ENCODE measurements at regions not wholly inside any gene's neighbourhood (a gene's known extent, or its start where the extent isn't known, plus 50 kb on each side); places are given as distances from the start of the nearest gene placed in this dataset.
"Not testable (repeated sequence)": the region's sequence is repeated elsewhere in the genome, so short reads cannot be mapped to it uniquely, and the experiment has no call there.

DNA sequence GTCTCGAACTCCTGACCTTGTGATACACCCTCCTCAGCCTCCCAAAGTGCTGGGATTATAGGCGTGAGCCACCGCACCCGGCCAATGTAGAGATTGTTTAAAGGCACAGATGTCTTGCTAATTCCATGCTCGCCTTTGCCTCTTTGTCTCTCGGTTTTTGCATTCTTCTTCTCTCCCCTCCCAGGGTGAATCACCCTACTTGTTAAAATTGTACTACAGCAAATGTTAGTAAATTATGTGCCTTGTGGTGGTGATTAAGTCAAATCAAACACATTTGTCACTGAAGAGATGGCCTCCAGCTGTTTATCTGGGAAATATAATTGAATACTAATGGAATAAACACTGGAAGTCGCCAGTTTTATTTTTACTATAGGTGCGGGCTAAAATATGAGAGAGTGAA, 384.4 kb upstream of the AUTS2 start:
- Mint-ChIP-seq H3K27ac (ENCODE audit: low read depth) (no peak overlapping the region), H3K27me3 (peaks cover 6% of the 10 kb centered on the region), H3K4me3 (no peak overlapping the region), H3K36me3 (ENCODE audit: insufficient read depth) (no peaks in the 10 kb centered on the region), H3K4me1 (no peaks in the 10 kb centered on the region), H3K9me3 (no peaks in the 10 kb centered on the region)
- ATAC-seq (replicated peaks; ENCODE audit: extremely low read depth, poor library complexity, severe bottlenecking) (no peak), DNase-seq (ENCODE audit: low spot score in 2 of 2) (no peak)

DNA sequence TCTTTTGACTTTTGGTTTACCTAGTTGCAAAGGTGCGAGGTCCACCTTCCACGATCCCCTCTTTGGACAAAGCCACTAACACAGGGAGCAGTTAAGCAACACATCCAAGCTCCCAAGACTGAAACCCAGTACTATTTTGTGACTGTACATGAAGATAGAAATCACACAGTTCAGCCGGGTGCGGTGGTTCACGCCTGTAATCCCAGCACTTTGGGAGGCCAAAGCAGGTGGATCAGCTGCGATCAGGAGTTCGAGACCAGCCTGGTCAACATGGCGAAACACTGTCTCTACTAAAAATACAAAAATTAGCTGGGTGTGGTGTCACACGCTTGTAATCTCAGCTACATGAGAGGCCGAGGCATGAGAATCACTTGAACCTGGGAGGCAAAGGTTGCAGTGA, 382.8 kb upstream of the AUTS2 start:
- H3K36me3 Mint-ChIP-seq (ENCODE audit: insufficient read depth); H3K9me3 Mint-ChIP-seq; H3K4me1 Mint-ChIP-seq; H3K4me3 Mint-ChIP-seq; H3K27me3 Mint-ChIP-seq; ATAC-seq (replicated peaks; ENCODE audit: extremely low read depth, poor library complexity, severe bottlenecking); H3K27ac Mint-ChIP-seq (ENCODE audit: low read depth); DNase-seq (ENCODE audit: low spot score in 2 of 2): not testable (repeated sequence)

DNA sequence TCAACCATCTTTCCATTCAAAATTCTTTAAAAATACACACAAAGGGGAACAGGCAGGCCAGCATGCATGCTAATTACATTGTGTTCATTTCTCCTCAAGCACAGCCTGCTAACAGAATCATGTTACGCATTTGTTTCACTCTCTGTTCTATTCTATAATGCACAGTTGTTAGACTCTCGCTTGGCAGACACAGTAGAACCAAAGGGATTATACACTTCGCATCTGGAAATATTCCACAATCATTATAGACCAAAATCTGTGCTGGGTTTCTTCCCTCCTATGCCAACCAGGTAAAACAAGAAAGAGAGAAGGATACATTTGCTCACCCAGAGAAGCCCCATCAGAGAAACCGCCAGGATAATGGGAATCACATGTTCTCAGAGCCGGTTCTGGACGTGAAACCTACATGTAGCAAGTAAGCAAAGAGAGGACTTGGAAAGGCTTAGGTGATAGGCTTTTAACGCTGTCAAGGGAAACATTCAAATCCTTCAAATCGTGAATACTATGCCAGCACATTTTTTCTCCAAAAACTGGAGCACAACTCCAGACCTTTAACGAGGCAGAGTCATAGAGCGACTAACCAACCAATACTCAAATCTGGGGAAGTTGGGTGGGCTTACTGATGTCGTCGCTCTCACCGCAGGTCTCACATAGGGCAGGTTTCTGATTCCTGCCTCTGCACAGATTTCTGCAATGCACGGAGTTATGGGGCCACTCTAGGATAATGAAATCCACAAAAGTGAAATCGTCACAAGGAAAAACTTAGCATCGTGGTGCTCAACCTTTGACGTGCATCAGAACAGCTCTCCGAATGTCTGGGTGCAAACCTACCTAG, 380.5 kb upstream of the AUTS2 start:
- no peak overlapping the region for H3K4me3 Mint-ChIP-seq
- no peaks in the 10 kb centered on the region for H3K36me3 Mint-ChIP-seq (ENCODE audit: insufficient read depth)
- DNase-seq (ENCODE audit: low spot score in 2 of 2) (no peak), ATAC-seq (replicated peaks; ENCODE audit: extremely low read depth, poor library complexity, severe bottlenecking) (no peak)
- H3K27ac Mint-ChIP-seq (ENCODE audit: low read depth) = no peak overlapping the region
- no peaks in the 10 kb centered on the region for H3K27me3 Mint-ChIP-seq
- H3K4me1 Mint-ChIP-seq = no peaks in the 10 kb centered on the region
- H3K9me3 Mint-ChIP-seq = no peaks in the 10 kb centered on the region

DNA sequence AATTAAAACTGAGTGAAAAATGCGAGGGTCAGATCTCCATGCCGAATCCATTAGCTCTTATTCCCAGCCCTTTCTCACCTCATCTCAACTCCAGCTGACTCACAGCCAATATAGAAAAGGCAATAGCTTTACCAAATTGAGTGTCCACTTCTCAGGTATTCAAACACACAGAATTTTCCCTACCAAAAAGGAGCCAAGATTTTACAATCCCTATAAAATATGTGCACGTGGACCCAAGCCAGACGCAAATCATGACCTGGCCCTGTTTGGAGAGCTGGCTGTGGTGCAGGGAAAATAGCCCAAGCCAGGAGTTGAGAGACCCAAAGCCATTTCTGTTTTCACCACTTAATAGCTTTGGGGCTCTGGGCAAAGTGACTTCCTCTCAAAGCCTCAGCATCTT, 379.7 kb upstream of the AUTS2 start:
- Mint-ChIP-seq H3K27me3 (no peaks in the 10 kb centered on the region), H3K4me1 (no peaks in the 10 kb centered on the region), H3K36me3 (ENCODE audit: insufficient read depth) (no peaks in the 10 kb centered on the region), H3K9me3 (no peaks in the 10 kb centered on the region), H3K4me3 (no peak overlapping the region), H3K27ac (ENCODE audit: low read depth) (no peak overlapping the region)
- no peak for ATAC-seq (replicated peaks; ENCODE audit: extremely low read depth, poor library complexity, severe bottlenecking)
- DNase-seq (ENCODE audit: low spot score in 2 of 2) = no peak

DNA sequence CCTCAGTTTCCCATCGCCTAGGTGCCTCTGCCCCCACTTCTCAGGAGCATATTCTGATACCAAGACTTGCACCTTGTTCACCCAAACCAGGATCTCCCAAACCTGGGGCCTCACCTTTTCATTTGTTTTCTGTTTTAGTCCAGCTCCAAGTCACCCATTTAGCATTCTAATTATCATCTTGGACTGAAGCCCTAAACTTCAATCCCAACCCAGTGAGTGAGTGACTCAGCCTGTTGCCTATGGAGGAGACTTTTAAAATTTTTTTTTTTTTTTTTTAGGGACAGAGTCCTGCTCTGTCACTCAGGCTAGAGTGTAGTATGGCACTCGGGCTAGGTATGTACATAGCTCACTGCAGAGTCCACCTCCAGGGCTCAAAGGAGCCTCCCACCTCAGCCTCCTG, 378.9 kb upstream of the AUTS2 start:
- Mint-ChIP-seq H3K9me3 (no peaks in the 10 kb centered on the region), H3K27me3 (no peaks in the 10 kb centered on the region), H3K4me3 (no peak overlapping the region), H3K4me1 (no peaks in the 10 kb centered on the region), H3K27ac (ENCODE audit: low read depth) (no peak overlapping the region), H3K36me3 (ENCODE audit: insufficient read depth) (no peaks in the 10 kb centered on the region)
- ATAC-seq (replicated peaks; ENCODE audit: extremely low read depth, poor library complexity, severe bottlenecking) = no peak
- DNase-seq (ENCODE audit: low spot score in 2 of 2) = no peak

DNA sequence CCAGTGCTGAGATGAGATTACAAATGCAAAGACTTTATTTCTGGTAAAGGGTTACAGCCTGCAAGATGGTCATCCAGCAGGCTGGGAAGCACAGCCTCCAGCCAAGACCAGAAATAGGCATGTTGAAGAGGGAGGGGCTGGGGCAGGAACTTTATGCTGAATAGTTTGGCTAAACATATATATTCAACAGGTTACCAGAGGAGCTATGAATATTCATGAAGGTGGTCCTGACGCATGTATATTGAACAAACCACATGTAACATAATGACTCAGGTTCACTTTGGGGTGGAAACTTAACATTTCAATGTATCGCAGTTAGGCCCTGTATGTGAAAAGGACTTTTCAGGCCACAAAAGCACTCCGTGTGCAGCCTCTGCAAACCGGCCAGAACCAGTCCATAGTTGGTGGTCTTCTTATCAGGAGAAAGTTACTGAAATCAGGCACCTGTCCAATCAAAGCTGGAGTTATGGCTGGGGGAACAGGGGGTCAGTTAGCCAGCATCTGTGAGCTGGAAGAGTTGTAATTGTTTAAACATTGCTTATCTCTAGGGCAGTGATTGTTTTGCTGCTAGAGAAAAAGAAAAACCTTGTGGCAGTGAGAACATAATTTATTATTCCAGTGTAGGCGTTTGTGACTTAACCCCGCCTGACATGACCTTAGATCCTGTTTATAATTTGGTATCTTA, 372.9 kb upstream of the AUTS2 start:
- Mint-ChIP-seq H3K27me3 (peaks cover 5% of the 10 kb centered on the region), H3K4me3 (no peak overlapping the region), H3K27ac (ENCODE audit: low read depth) (no peak overlapping the region), H3K9me3 (no peaks in the 10 kb centered on the region), H3K36me3 (ENCODE audit: insufficient read depth) (no peaks in the 10 kb centered on the region), H3K4me1 (no peaks in the 10 kb centered on the region)
- no peak for DNase-seq (ENCODE audit: low spot score in 2 of 2)
- no peak for ATAC-seq (replicated peaks; ENCODE audit: extremely low read depth, poor library complexity, severe bottlenecking)

DNA sequence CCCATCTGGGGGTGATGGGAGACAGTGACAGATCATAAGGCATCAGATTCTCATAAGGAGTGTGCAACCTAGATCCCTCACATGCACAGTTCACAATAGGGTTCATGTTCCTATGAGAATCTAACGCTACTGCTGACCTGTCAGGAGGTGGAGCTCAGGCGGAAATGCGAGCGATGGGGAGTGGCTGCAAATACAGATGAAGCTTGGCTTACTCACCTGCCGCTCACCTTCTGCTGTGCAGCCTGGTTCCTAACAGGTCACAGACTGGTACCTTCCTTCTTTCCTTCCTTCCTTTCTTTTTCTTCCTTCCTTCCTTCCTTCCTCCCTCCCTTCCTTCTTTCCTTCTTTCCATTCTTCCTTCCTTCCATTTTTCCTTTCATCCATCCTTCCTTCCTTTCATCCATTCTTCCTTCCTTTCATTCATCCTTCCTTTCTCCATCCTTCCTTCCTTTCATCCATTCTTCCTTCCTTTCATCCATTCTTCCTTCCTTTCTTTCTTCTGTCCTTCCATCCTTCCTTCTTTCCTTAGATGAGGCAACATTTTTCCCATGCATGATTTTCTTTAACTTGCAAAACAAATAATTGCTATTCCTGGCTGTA, 370.0 kb upstream of the AUTS2 start:
- Mint-ChIP-seq H3K36me3 (ENCODE audit: insufficient read depth) (no peaks in the 10 kb centered on the region), H3K4me1 (peaks cover 3% of the 10 kb centered on the region), H3K27ac (ENCODE audit: low read depth) (no peak overlapping the region), H3K9me3 (no peaks in the 10 kb centered on the region), H3K4me3 (no peak overlapping the region), H3K27me3 (peaks cover 5% of the 10 kb centered on the region)
- no peak for ATAC-seq (replicated peaks; ENCODE audit: extremely low read depth, poor library complexity, severe bottlenecking)
- DNase-seq (ENCODE audit: low spot score in 2 of 2) = no peak

DNA sequence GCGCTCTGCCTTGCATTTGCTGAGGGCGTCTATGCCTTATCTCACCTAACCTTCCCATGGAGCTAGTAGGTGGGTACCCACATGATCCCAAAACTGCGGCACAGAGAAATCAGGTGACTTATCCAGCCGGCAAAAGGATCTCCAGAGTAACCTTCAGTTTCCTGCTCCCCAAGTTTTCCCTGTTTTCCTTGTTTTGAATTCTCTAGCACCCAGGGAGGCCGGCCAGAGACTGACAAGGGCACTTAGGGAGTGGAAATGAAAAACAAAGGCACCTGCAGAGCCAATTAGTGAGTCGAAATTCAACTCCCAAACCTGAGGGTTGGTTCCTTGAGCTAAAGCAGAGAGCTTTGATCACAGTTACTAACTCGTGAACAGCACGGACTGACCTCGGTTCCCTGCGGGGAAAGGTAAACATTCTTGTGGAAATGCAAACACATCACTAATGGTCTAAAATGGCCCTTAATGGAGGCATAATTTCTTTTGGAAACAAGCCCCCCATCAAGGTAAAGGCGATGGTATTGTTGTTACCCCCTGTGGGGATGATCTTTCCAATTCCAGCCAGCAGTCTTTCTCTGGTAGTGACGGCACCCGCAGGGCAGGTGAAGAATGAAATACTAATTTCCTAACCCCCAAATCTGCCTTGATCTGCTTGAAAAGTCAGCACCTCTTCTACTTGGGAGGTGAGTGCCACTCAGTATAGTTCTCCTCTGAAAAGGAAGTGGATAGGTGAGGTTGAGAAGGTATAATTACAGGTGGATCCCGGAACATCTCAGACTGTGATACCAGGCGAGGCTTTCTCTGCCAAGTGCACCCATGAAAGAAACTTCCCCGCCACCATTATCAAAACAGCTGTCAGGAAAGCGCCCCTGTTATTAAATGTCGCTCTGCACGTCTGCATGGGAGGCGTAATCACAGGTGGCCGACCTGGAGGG, 365.6 kb upstream of the AUTS2 start:
- no peak for ATAC-seq (replicated peaks; ENCODE audit: extremely low read depth, poor library complexity, severe bottlenecking)
- peaks cover 5% of the 10 kb centered on the region for H3K4me1 Mint-ChIP-seq
- DNase-seq (ENCODE audit: low spot score in 2 of 2) = no peak
- no peaks in the 10 kb centered on the region for H3K27me3 Mint-ChIP-seq
- no peak overlapping the region for H3K4me3 Mint-ChIP-seq
- H3K36me3 Mint-ChIP-seq (ENCODE audit: insufficient read depth) = no peaks in the 10 kb centered on the region
- no peaks in the 10 kb centered on the region for H3K9me3 Mint-ChIP-seq
- H3K27ac Mint-ChIP-seq (ENCODE audit: low read depth) = no peak overlapping the region

DNA sequence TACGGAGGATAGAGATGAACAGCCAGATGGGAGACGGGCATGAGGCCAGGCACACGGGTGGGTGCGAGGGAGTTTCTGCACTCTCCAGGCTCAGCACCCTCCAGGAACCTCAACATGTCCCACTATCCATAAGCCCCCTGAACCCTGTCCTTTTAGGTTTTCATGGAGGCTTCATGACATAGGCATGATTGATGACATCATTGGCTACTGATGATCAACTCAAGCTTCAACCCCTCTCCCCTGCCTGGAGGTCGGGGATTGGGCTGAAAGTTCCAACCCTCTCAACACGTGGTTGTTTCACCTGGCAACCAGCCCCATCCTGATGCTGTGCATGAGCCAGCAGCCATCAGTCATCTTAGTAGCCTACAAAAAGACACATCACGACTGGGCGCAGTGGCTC, 360.7 kb upstream of the AUTS2 start:
- DNase-seq (ENCODE audit: low spot score in 2 of 2) (no peak), ATAC-seq (replicated peaks; ENCODE audit: extremely low read depth, poor library complexity, severe bottlenecking) (no peak)
- H3K27me3 Mint-ChIP-seq = no peaks in the 10 kb centered on the region
- no peak overlapping the region for H3K27ac Mint-ChIP-seq (ENCODE audit: low read depth)
- no peaks in the 10 kb centered on the region for H3K9me3 Mint-ChIP-seq
- no peak overlapping the region for H3K4me3 Mint-ChIP-seq
- H3K36me3 Mint-ChIP-seq (ENCODE audit: insufficient read depth) = no peaks in the 10 kb centered on the region
- H3K4me1 Mint-ChIP-seq = peaks cover 5% of the 10 kb centered on the region

DNA sequence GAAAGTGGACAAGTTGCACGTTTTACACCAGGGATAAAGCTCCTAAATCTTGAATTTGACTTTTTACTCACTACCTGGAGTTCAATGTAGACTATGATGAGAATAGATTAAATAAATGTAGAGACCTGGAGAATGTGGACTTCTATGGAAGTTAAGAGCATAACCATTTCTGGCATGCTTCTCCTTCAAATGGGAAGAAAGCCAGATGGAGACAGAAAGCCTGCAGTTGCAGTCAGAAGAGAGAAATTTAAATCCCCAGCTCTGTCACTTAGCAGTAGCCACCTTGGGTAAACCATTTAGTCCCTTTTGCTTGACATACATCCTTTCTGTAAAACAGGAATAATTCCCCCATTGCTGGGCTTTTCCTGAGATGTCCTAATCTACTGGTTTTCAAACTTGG, 355.3 kb upstream of the AUTS2 start:
- no peak overlapping the region for H3K4me3 Mint-ChIP-seq
- H3K36me3 Mint-ChIP-seq (ENCODE audit: insufficient read depth) = peaks cover 2% of the 10 kb centered on the region
- no peaks in the 10 kb centered on the region for H3K4me1 Mint-ChIP-seq
- no peaks in the 10 kb centered on the region for H3K9me3 Mint-ChIP-seq
- H3K27ac Mint-ChIP-seq (ENCODE audit: low read depth) = no peak overlapping the region
- DNase-seq (ENCODE audit: low spot score in 2 of 2) (no peak), ATAC-seq (replicated peaks; ENCODE audit: extremely low read depth, poor library complexity, severe bottlenecking) (no peak)
- peaks cover 29% of the 10 kb centered on the region for H3K27me3 Mint-ChIP-seq

DNA sequence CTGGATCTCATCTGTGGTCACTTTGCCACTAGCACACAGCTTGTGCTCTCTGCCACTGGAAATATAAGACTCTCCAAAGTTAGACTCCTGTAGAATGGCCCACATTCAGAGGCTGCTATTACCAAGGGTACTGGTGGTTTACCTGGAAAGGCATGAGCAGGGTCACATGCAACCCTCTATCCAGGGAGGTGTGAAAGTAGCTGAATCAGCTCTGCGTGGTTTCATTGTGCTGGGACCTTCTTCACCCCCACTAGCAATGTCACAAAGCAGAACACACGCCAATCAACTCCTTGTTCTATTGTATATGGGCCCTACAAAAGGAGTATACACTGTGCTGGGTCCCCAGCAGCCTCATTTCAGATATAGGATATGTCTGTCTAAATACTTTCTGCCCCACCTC, 353.6 kb upstream of the AUTS2 start:
- DNase-seq (ENCODE audit: low spot score in 2 of 2) = no peak
- H3K4me1 Mint-ChIP-seq = no peaks in the 10 kb centered on the region

DNA sequence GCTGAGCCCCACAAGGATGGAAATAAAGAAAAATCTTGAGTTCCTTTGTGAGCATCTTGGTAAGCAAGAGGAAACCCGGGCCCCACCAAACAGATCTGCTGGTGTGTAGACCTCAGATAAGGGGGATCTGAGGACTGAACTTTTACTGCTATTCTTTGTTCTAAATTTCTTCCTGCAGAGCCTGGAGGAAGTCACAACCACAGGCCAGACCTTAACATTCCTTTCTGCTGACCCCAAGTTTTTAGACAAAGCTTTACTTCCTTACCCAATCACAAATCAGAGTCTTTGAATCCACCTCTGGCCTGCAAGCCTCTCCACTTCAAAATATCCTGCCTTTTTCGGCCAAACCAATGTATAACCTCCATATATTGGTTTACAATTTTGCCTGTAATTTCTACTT, 352.6 kb upstream of the AUTS2 start:
- Mint-ChIP-seq H3K27me3 (peaks cover 39% of the 10 kb centered on the region), H3K4me1 (no peaks in the 10 kb centered on the region), H3K36me3 (ENCODE audit: insufficient read depth) (peaks cover 2% of the 10 kb centered on the region), H3K9me3 (peaks cover 6% of the 10 kb centered on the region), H3K4me3 (no peak overlapping the region), H3K27ac (ENCODE audit: low read depth) (no peak overlapping the region)
- DNase-seq (ENCODE audit: low spot score in 2 of 2) (no peak), ATAC-seq (replicated peaks; ENCODE audit: extremely low read depth, poor library complexity, severe bottlenecking) (no peak)

More for the DNA sequence above, 353.6 kb upstream of the AUTS2 start:
- Mint-ChIP-seq H3K4me3 (no peak overlapping the region), H3K36me3 (ENCODE audit: insufficient read depth) (peaks cover 2% of the 10 kb centered on the region), H3K27me3 (peaks cover 32% of the 10 kb centered on the region), H3K27ac (ENCODE audit: low read depth) (no peak overlapping the region), H3K9me3 (no peaks in the 10 kb centered on the region)
- ATAC-seq (replicated peaks; ENCODE audit: extremely low read depth, poor library complexity, severe bottlenecking) = no peak

All from central memory CD8-positive, alpha-beta T cell (primary cell).